CD4-positive, alpha-beta T cell treated with Interleukin-1 beta for 1 hour (primary cell): ENCODE measurements at regions not wholly inside any gene's neighbourhood (a gene's known extent, or its start where the extent isn't known, plus 50 kb on each side); places are given as distances from the start of the nearest gene placed in this dataset.

Experiments used
- DNase-seq, 2 donors: peaks; one replicate each; pipeline ENCODE4 v3.0.0-alpha.2; 2020 to 2022

DNA sequence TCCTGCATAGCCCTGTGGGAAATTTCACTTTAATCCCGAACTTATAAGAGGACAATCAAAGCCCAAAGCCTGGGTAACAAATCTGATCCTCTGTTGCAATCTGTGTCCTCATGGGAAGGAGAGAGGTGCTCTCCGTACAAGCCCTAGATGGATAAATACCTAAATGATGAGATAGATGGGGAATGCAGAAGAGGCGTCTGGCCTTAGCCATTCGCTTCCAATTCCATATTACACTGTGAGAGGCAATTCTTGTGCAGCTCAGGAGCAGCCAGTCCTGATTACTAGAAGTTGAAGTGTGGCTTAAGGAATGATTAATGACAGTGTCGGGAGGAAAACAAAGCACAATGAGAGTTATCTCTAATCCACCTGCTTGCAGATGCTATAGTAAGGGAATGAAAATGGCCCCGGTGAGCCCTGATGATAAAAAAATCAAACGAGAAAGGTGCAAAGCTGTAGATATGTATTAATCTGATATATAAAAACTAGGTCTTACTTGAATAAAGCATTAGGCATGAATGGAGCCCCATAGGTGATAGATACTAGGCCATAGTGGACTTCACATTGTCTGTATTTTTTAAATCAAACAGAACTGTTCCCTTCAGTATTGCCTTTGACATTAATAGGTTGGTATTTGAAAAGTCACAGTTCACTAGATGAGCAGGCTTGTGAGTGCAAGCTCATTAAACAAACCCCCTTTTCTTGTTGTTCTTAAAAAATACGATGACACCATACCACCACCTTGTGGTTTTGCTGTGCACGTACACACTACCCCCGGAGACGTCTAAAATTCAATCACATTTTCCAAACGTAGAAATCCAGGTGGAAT, 54.2 kb upstream of the TMCO5A start:
- DNase-seq = no peak

- no peak for DNase-seq
These were observed 53.6 kb upstream of the TMCO5A start for GRCh38 chr15:37880835-37881153.

- DNase-seq = no peak
These were observed 53.0 kb upstream of the TMCO5A start for GRCh38 chr15:37881237-37882013.

DNA sequence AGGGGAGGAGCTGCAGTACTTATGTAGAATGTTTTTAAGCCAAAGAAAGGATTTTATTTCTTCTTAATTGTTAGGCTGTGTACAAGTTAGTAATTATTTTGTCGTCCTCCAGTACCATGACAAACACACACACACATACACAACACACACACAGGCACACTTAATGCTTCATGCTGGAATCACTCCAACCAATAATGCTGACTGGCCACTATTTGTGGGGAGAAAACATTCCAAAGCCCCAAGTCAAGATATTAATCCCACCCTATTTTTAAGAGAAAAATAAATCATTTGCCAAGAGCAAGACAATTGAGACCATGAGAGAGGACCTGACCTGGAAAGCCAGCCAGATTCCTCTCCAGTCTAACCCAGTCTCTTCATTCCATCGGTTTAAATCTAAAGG, 51.8 kb upstream of the TMCO5A start:
- DNase-seq = no peak
